H1 (cell line): ENCODE measurements at regions not wholly inside any gene's neighbourhood (a gene's known extent, or its start where the extent isn't known, plus 50 kb on each side); places are given as distances from the start of the nearest gene placed in this dataset.

Experiments used
- CTCF ChIA-PET: fragments of 300-600 bp; sonication (Branson Sonifier 250); formaldehyde crosslinking; loops from one replicate; lab custom pipeline; 2021; ENCODE audit not compliant: partially characterized antibody; lab: Charles Lee
- POLR2A ChIA-PET: fragments of 300-600 bp; sonication (Branson Sonifier 250); formaldehyde crosslinking; loops from one replicate; lab custom pipeline; 2021; ENCODE audit warnings: inconsistent platforms; ENCODE audit not compliant: partially characterized antibody; lab: Charles Lee
- DNase-seq, 2 experiments: peaks; one replicate each; pipeline versions ENCODE4 v3.0.0 to v3.0.0-alpha.2; 2010 to 2022; ENCODE audit warnings: low spot score in 2 of 2, low read depth in 1 of 2, mixed read lengths in 1 of 2
- FAIRE-seq: peaks from 2 replicates; lab custom pipeline; 2011; peaks lifted over from hg19 to GRCh38; lab: Jason Lieb, UNC
- H2AFZ ChIP-seq: 2 replicates; pipeline ENCODE4 v1.8.1; 2012; ENCODE audit warnings: low read length, inconsistent platforms
- H2AK5ac ChIP-seq: 2 replicates; pipeline ENCODE4 v1.6.1; 2013; ENCODE audit warnings: low read depth, low read length
- H2BK120ac ChIP-seq: replicated peaks from 2 replicates; pipeline ENCODE3; 2013; ENCODE audit warnings: low read depth, low read length, inconsistent platforms
- H2BK12ac ChIP-seq: 2 replicates; pipeline ENCODE4 v1.6.1; 2013; ENCODE audit warnings: low read depth, low read length
- H2BK15ac ChIP-seq: 2 replicates; pipeline ENCODE4 v1.6.1; 2013; ENCODE audit warnings: low read length
- H2BK20ac ChIP-seq: 2 replicates; pipeline ENCODE4 v1.6.1; 2013; ENCODE audit warnings: low read length
- H2BK5ac ChIP-seq: 2 replicates; pipeline ENCODE4 v1.6.1; 2013; ENCODE audit warnings: low read depth, low read length
- H3K14ac ChIP-seq: 2 replicates; pipeline ENCODE4 v1.6.1; 2013; ENCODE audit warnings: inconsistent platforms; ENCODE audit not compliant: insufficient read length
- H3K18ac ChIP-seq: 2 replicates; pipeline ENCODE4 v1.6.1; 2013; ENCODE audit warnings: low read length; ENCODE audit errors: extremely low read depth
- H3K23ac ChIP-seq: 2 replicates; pipeline ENCODE4 v1.6.1; 2013; ENCODE audit warnings: inconsistent platforms; ENCODE audit not compliant: insufficient read length
- H3K23me2 ChIP-seq: 2 replicates; pipeline ENCODE4 v1.6.1; 2013; ENCODE audit warnings: low read depth, low read length
- H3K27ac ChIP-seq: 2 replicates; pipeline ENCODE4 v1.6.1; 2011; ENCODE audit warnings: low read depth, low read length, inconsistent platforms
- H3K27me3 ChIP-seq, 4 experiments: replicated peaks in 1 of 4; 1 replicate in 1 of 4; 2 replicates in 3 of 4; pipeline versions ENCODE4 v1.6.1 to v1.8.1; 2011 to 2013; ENCODE audit warnings: low read length in 3 of 4, mild to moderate bottlenecking in 3 of 4, inconsistent platforms in 2 of 4, mixed read lengths in 2 of 4, moderate library complexity in 1 of 4; ENCODE audit not compliant: control insufficient read depth in 3 of 4, insufficient read depth in 3 of 4; ENCODE audit errors: extremely low read depth in 1 of 4
- H3K36me3 ChIP-seq, 4 experiments: 2 replicates each; pipeline versions ENCODE4 v1.6.1 to v1.8.1; 2011 to 2013; ENCODE audit warnings: mild to moderate bottlenecking in 4 of 4, low read length in 3 of 4, moderate library complexity in 2 of 4, control low read depth in 1 of 4, inconsistent platforms in 1 of 4; ENCODE audit not compliant: insufficient read depth in 4 of 4, control insufficient read depth in 2 of 4
- H3K4ac ChIP-seq: replicated peaks from 2 replicates; pipeline ENCODE3; 2013; ENCODE audit warnings: low read length, low read depth, mixed read lengths, inconsistent platforms; ENCODE audit not compliant: insufficient read length
- H3K4me1 ChIP-seq, 4 experiments: replicated peaks in 1 of 4; 1 replicate in 1 of 4; 2 replicates in 3 of 4; pipeline versions ENCODE4 v1.6.1 to v1.8.1; 2011 to 2013; ENCODE audit warnings: low read length in 3 of 4, inconsistent platforms in 2 of 4, mixed read lengths in 1 of 4; ENCODE audit not compliant: insufficient read depth in 4 of 4, control insufficient read depth in 3 of 4
- H3K4me2 ChIP-seq, 2 experiments: 2 replicates each; pipeline versions ENCODE4 v1.6.1 to v1.8.1; 2011 to 2013; ENCODE audit warnings: low read depth in 2 of 2, low read length in 2 of 2, control low read depth in 1 of 2, inconsistent platforms in 1 of 2, mild to moderate bottlenecking in 1 of 2; ENCODE audit not compliant: insufficient read depth in 1 of 2
- H3K4me3 ChIP-seq, 4 experiments: fragments of 200-600, 300-600 bp in 1 of 4; sonication (generic), shearing (Covaris generic), sonication (Bioruptor Twin) in 1 of 4; 2 replicates each; pipeline versions ENCODE4 v1.5.1 to v1.8.1; 2011 to 2016; ENCODE audit warnings: low read length in 4 of 4, low read depth in 3 of 4, control low read depth in 2 of 4, inconsistent platforms in 2 of 4, mild to moderate bottlenecking in 2 of 4, mixed read lengths in 1 of 4, moderate library complexity in 1 of 4; ENCODE audit not compliant: insufficient read depth in 2 of 4; ENCODE audit errors: extremely low read depth in 1 of 4
- H3K56ac ChIP-seq: replicated peaks from 2 replicates; pipeline ENCODE3; 2013; ENCODE audit warnings: low read depth, mild to moderate bottlenecking, mixed read lengths, low read length, inconsistent platforms; ENCODE audit not compliant: insufficient read length
- H3K79me1 ChIP-seq: 2 replicates; pipeline ENCODE4 v1.6.1; 2013; ENCODE audit warnings: low read depth, low read length, control low read depth
- H3K79me2 ChIP-seq, 2 experiments: 2 replicates each; pipeline versions ENCODE4 v1.6.1 to v1.8.1; 2012 to 2013; ENCODE audit warnings: low read length in 2 of 2, mild to moderate bottlenecking in 2 of 2, inconsistent platforms in 1 of 2; ENCODE audit not compliant: insufficient read depth in 2 of 2, control insufficient read depth in 1 of 2
- H3K9ac ChIP-seq, 4 experiments: replicated peaks in 1 of 4; 1 replicate in 1 of 4; 2 replicates in 3 of 4; pipeline versions ENCODE4 v1.6.1 to v1.8.1; 2011 to 2013; ENCODE audit warnings: low read depth in 3 of 4, low read length in 3 of 4, control low read depth in 2 of 4, mild to moderate bottlenecking in 2 of 4, moderate library complexity in 2 of 4, inconsistent platforms in 1 of 4; ENCODE audit errors: extremely low read depth in 1 of 4
- H3K9me3 ChIP-seq, 2 experiments: 2 replicates each; pipeline versions ENCODE4 v1.6.1 to v1.8.1; 2012 to 2013; ENCODE audit warnings: mild to moderate bottlenecking in 2 of 2, moderate library complexity in 2 of 2, control low read depth in 1 of 2, inconsistent platforms in 1 of 2, low read depth in 1 of 2, low read length in 1 of 2, mixed read lengths in 1 of 2; ENCODE audit not compliant: insufficient read depth in 2 of 2
- H4K20me1 ChIP-seq, 2 experiments: replicated peaks in 1 of 2; 2 replicates each; pipeline versions ENCODE3 to v1.8.1; 2011 to 2013; ENCODE audit warnings: inconsistent platforms in 2 of 2, low read length in 2 of 2, mild to moderate bottlenecking in 1 of 2; ENCODE audit not compliant: insufficient read depth in 2 of 2, control insufficient read depth in 1 of 2
- H4K5ac ChIP-seq: 2 replicates; pipeline ENCODE4 v1.6.1; 2013; ENCODE audit warnings: low read length, low read depth, mixed read lengths, inconsistent platforms; ENCODE audit not compliant: insufficient read length
- H4K8ac ChIP-seq: 2 replicates; pipeline ENCODE4 v1.8.0; 2013; ENCODE audit warnings: mild to moderate bottlenecking, moderate library complexity, low read length, inconsistent platforms; ENCODE audit not compliant: insufficient read depth; ENCODE audit errors: extremely low read depth
- H4K91ac ChIP-seq: replicated peaks from 2 replicates; pipeline ENCODE3; 2013; ENCODE audit warnings: low read length, mixed read lengths, inconsistent platforms; ENCODE audit not compliant: insufficient read length
- ASH2L ChIP-seq: fragments of 200-600, 300-600 bp; sonication (generic); IDR thresholded peaks from one replicate; pipeline ENCODE4 v1.7.1; 2017; ENCODE audit warnings: low read length
- BCL11A ChIP-seq, 2 experiments: IDR thresholded peaks; one replicate each; pipeline ENCODE4 v1.6.1; 2011; ENCODE audit warnings: low read depth in 2 of 2, low read length in 2 of 2, mild to moderate bottlenecking in 2 of 2
- CREB1 ChIP-seq: IDR thresholded peaks from 2 replicates; pipeline ENCODE4 v1.6.1; 2012; ENCODE audit warnings: inconsistent platforms
- KDM5A ChIP-seq: fragments of 200-600 bp; IDR thresholded peaks from 2 replicates; pipeline ENCODE4 v1.7.1; 2012; ENCODE audit warnings: mild to moderate bottlenecking, low read length, inconsistent platforms, mixed read lengths
- SP1 ChIP-seq: IDR thresholded peaks from 2 replicates; pipeline ENCODE4 v1.6.1; 2011; ENCODE audit warnings: low read depth, low read length
- USF2 ChIP-seq: IDR thresholded peaks from 2 replicates; pipeline ENCODE4 v1.6.1; 2011; ENCODE audit warnings: low read length, improper control_type of control experiment
- ZNF274 ChIP-seq: IDR thresholded peaks from 2 replicates; pipeline ENCODE4 v1.7.0; 2012; ENCODE audit warnings: low read length, borderline replicate concordance; ENCODE audit errors: extremely low read depth
- WGBS, 2 experiments: shearing (Covaris generic) in 1 of 2; methylation state at CpG; one replicate each; pipeline versions ENCODE4 v1.1.6 to v1.1.7; 2013 to 2015; ENCODE audit warnings: low lambda C conversion rate in 2 of 2, mixed read lengths in 2 of 2, inconsistent platforms in 1 of 2, low coverage in 1 of 2, missing lambda C conversion rate in 1 of 2; ENCODE audit not compliant: insufficient replicate concordance in 2 of 2, insufficient coverage in 1 of 2, insufficient read length in 1 of 2; ENCODE audit errors: extremely low coverage in 1 of 2, missing lambda C conversion rate in 1 of 2; 5-methylcytosine and 5-hydroxymethylcytosine counted together

- Histone ChIP-seq H3K23me2 (no peaks in the 10 kb centered on the region), H3K9ac (no peak overlapping the region), H3K14ac (no peak overlapping the region), H4K91ac (no peak overlapping the region), H3K4me1 (no peaks in the 10 kb centered on the region), H2BK120ac (no peak overlapping the region), H3K4me3 (no peak overlapping the region), H2AFZ (peak overlapping the region; percentile 44; the same call in 1 of the 2 replicates), H3K27ac (no peak overlapping the region), H2BK12ac (no peak overlapping the region), H4K20me1 (no peaks in the 10 kb centered on the region), H3K79me2 (no peaks in the 10 kb centered on the region), H3K23ac (no peak overlapping the region), H3K79me1 (no peaks in the 10 kb centered on the region), H3K18ac (no peak overlapping the region), H4K5ac (no peak overlapping the region), H3K4ac (no peak overlapping the region), H3K4me2 (no peak overlapping the region), H2BK20ac (no peak overlapping the region), H2BK15ac (no peak overlapping the region), H2BK5ac (no peak overlapping the region), H3K36me3 (no peaks in the 10 kb centered on the region), H3K27me3 (no peaks in the 10 kb centered on the region), H2AK5ac (no peak overlapping the region), H3K56ac (no peak overlapping the region), H3K9me3 (no peaks in the 10 kb centered on the region), H4K8ac (no peak overlapping the region)
- FAIRE-seq (no peak), DNase-seq (no peak)
- WGBS, 2 experiments: 91% methylated on average over 9 of the region's 9 CpGs; no CpG with 5 or more reads in 1 of the 2 experiments
- ChIA-PET CTCF (interaction anchor here (2.6 kb wide), 1 partner anchor 94 kb away, joined by 5 read pairs; no protein-coding TSS in a partner anchor), POLR2A (interaction anchor here (0.6 kb wide), 1 partner anchor 121 kb away, joined by 3 read pairs; no protein-coding TSS in a partner anchor)
- TF ChIP-seq USF2: no peak
- no peak for TF ChIP-seq ZNF274
- TF ChIP-seq ASH2L: no peak
- no peak for TF ChIP-seq BCL11A (IDR thresholded peaks at IDR 0.05; ENCODE audit: low read depth in 2 of 2, low read length in 2 of 2)
- TF ChIP-seq KDM5A: no peak
- TF ChIP-seq CREB1: no peak
- no peak for TF ChIP-seq SP1
Measured at GRCh38 chr5:144048259-144048856, 122.1 kb downstream of the YIPF5 start.
